ENCODE measurements at regions not wholly inside any gene's neighbourhood (a gene's known extent, or its start where the extent isn't known, plus 50 kb on each side); places are given as distances from the start of the nearest gene placed in this dataset.

DNA sequence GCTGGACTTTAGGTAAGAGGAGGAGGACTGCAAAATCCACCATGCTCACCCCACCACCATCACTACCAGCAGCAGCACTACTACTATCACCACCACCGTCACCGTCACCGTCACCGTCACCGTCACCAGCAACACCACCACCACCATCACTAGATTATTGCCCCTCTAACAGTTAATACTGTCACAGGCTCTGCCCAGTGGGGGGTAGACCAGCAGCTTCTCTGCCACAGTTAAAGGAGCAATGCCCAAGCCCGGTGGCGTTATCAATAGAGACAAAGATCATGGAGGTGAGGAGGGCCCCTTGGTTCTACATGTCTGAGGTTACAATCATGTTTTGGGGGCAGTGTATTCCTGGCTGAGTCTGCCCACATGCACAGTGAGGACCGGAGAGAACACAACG lies 184.4 kb upstream of the DYNLRB2 start:
- DNase-seq (ENCODE audit: low read depth), result no peak

GRCh38 chr16:80355335-80355734 lies 185.5 kb upstream of the DYNLRB2 start:
- no peak for DNase-seq (ENCODE audit: low read depth)

DNA sequence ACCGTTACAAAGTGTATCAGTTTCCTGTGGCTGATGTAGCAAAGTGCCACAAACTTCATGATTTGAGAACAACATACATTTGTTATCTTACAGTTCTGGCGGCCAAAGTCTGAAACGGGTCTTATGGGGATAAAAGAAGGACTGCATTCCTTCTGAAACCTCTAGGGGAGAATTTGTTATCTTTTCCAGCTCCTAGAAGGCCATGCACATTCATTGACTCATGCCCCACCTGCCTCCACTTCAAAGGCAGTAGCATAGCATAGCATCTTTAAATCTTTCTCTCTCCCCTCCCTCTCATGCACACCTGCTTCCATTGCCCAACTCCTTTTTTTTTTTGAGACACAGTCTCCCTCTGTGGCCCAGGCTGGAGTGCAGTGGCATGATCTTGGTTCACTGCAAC lies 190.7 kb upstream of the DYNLRB2 start:
- DNase-seq (ENCODE audit: low read depth), result no peak

DNA sequence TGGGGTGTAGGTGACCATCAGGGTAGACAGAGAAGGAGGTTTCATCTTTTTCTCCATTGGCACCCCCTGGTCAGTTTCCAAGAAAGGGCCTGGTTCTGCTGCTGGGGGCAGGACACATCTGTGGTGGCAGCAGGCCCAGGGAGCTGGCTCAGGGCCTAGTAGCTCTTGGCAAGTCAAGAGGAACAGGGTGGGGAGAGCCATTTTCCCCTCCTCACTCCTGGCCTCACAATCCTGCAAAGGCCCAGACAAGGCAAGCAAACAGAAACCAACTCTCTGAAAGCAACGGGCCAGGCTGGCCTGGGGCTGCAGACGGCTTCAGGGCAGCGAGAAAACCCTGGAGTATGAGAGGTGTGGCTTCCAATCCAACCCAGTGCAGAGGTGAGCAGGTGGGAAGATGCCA lies 192.9 kb upstream of the DYNLRB2 start:
- DNase-seq (ENCODE audit: low read depth), result no peak

GRCh38 chr16:80347002-80347401 lies 193.8 kb upstream of the DYNLRB2 start:
- DNase-seq (ENCODE audit: low read depth), result no peak

GRCh38 chr16:80346111-80346632 lies 194.6 kb upstream of the DYNLRB2 start:
- DNase-seq (ENCODE audit: low read depth), result no peak

GRCh38 chr16:80345701-80346100 lies 195.1 kb upstream of the DYNLRB2 start:
- no peak for DNase-seq (ENCODE audit: low read depth)

DNA sequence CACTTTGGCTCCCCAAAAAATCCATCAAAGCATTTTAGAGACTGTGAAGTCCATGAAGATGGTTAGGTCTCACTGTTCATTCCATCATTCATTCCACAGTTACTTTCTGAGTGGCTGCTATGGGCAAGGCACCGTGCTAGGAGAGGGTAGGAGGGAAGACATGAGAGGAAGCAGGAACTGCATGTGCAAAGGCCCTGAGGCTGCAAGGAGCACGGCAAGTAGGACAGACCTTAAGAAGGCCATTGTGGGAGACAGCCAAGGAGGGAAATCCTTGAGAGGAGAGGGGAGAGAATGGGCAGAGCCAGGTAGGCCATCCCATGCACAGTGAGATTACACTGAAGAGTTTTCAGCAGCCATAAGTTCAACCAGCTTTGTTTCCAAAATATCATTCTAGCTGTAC lies 196.2 kb upstream of the DYNLRB2 start:
- DNase-seq (ENCODE audit: low read depth), result no peak

- DNase-seq (ENCODE audit: low read depth), result no peak
Observed at GRCh38 chr16:80341263-80341662, 199.5 kb upstream of the DYNLRB2 start.

- no peak for DNase-seq (ENCODE audit: low read depth)
Observed at GRCh38 chr16:80337786-80338185, 203.0 kb upstream of the DYNLRB2 start.

DNA sequence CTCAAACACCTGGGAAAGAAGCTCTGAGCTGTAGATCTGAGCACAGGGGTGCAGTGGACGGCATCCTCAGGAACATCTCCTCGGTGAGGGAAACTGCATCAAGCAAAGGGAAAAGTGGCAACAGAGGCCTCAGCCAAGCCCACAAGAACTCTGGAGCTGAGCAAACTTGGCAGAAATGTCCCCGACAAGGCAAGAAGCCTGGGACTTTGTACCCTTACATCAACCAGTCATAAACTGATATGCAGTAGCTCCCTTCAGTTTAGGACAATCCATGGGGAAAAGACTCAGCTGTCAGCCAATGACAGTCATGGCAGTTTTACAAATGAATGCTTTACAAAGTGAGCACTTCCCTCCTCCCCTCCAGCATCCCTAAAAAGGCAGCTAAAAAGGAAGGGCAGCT lies 210.0 kb upstream of the DYNLRB2 start:
- DNase-seq (ENCODE audit: low read depth), result no peak

DNA sequence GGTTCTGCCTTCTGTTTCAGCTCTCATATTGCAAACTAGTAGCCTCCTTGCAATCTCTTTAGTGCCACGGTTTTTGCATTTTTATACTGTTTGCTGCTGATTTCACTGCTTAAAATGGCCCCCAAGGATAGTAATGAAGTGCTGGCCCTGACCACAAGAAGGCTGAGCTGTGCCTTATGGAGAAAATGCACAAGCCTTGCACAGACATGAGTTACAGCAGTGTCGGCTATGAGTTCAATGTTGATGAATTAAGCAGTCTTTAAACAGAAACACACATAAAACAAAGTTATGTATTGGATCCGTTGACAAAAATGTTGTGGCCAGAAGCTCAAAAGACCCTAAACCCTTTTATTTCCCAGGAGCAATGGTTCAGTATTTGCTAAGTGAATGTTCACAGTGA lies 210.6 kb upstream of the DYNLRB2 start:
- no peak for DNase-seq (ENCODE audit: low read depth)

GRCh38 chr16:80327740-80328139 lies 213.1 kb upstream of the DYNLRB2 start:
- DNase-seq (ENCODE audit: low read depth), result no peak

DNA sequence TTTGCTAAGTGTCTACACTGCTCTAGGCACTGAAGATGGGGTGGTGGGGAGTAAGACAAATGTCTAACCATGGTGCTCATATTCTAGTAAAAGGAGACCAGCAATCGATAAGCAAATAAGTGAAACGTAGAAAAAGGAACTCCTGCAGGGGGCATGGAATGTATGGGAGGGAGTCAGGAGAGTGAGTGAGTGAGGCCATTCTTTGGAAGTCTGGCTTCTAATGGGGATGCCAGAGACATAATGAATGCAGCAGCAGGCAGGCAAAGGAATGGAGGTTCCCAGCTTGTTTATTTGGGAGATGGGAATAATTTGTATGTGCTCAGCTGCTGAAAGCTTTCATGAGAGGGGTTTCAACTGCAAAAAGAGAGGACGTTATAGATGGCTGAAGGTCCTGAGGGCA lies 216.4 kb upstream of the DYNLRB2 start:
- DNase-seq (ENCODE audit: low read depth), result no peak

DNA sequence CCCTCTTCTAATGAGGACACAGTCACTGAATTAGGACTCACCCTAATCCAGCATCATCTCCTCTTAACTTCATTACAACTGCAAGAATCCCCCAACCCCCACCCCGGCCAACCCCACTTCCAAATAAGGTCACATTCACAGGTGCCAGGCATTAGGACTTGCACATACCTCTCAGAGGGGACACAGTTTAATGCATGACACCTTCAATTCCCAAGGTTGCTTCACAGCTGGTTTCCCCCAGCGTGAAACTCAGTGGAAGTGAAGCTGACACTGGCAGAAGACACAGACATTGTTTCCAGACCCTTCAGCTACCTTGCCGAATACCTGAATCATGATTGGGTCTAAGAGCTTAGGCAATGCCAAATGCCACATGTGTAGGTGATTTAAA lies 217.0 kb upstream of the DYNLRB2 start:
- DNase-seq (ENCODE audit: low read depth), result no peak

GRCh38 chr16:80323187-80323807 lies 217.5 kb upstream of the DYNLRB2 start:
- DNase-seq (ENCODE audit: low read depth), result no peak

- DNase-seq (ENCODE audit: low read depth), result peak; percentile 26
Observed at GRCh38 chr16:80319181-80319580, 221.6 kb upstream of the DYNLRB2 start.

DNA sequence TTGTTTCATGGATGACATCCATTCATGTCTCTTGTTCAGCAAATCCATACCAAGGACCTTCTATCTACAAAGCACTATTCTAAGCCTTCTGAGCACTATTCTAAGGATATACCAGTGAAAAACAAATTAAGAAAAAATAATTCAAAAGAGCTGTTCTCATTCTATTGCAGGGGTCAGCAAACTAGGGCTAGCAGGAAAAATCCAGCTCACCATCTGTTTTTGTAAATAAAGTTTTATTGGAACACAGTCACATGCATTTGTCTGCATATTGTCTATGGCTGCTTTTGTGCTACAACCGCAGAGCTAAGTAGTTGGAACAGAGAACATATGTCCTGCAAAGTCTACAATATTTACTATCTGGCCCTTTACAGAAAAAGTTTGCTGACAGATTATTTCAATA lies 222.7 kb upstream of the DYNLRB2 start:
- DNase-seq (ENCODE audit: low read depth), result no peak

- DNase-seq (ENCODE audit: low read depth), result peak; percentile 32
Observed at GRCh38 chr16:80317599-80318037, 223.2 kb upstream of the DYNLRB2 start.

- no peak for DNase-seq (ENCODE audit: low read depth)
Observed at GRCh38 chr16:80317116-80317515, 223.7 kb upstream of the DYNLRB2 start.

DNA sequence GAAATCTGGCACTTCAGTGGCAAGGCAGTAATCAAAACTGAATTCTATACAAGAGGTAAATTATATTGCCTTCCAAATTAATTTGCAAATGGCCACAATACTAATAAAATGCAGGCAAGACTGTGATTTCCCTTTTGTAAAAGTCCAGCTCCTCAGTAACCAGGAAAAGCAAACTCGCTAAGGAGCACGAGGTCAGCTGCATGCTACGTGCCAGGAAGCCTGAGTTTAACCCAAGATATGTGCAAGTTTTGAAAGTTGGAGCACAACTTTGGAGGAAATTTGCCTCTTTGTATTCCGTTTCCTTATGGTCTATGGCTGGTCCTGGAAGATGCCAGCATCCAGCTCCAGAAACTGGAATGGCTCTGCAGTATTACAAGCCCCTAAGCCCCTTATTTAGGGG lies 226.8 kb upstream of the DYNLRB2 start:
- no peak for DNase-seq (ENCODE audit: low read depth)

DNA sequence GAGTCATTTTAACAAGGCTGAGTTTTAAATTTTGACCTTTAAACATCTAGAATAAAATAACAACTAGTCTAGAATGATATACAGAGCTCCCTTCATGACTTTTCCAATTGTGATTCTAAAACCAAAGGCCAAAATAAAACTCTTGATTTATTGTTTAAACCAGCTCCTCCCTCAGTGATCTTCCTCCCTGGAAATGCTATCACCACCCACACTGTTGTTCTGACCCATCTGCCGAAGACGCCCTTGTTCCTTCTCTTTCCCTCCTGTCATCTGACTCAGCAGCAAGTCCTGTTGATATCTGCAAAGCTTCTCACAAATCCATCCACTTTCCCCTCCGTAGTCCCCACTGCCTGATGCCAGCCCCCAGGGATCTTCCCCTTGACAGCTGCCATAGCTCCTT lies 231.6 kb upstream of the DYNLRB2 start:
- no peak for DNase-seq (ENCODE audit: low read depth)

DNA sequence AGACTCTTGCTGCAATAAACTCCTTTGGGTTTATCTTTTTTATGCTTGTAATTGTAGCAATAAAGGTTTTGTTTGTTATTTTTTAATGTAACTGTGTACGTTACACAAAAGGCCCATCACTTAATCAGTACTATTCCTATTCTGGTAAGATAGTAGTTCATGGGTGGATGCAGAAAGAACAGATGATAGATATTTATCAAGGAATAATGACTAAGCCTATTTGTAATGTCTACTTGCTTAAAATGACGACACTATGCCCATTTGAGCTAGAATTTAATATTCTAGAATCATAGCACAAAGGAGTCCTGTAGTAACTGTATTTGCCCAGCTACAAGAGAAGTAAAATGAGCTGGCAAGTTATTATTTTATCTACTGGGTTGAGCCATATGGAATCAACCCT lies 235.4 kb upstream of the DYNLRB2 start:
- no peak for DNase-seq (ENCODE audit: low read depth)

DNA sequence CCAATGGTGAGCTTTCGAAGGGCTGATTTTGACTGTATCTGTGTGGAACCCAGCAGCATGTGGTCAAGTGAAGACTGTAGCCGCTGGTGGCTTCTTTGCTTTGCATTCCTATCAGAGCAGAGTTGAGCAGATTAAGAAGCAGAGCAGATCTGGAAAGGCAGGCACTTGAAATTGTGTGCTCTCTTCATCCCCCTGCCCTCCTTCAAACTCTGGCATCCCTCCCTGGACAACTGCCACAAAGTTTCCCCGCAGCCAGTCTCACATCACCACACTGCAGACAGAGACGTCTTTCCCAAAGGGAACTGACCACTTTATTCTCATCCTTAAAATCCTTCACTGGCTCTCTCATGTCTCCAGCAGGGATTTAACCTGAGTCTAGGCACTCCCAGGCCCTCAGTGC lies 237.1 kb upstream of the DYNLRB2 start:
- no peak for DNase-seq (ENCODE audit: low read depth)

GRCh38 chr16:80300876-80301275 lies 239.9 kb upstream of the DYNLRB2 start:
- peak; percentile 78 for DNase-seq (ENCODE audit: low read depth)

Data from ELR (cell line).